Lung (tissue), 11 donors: ENCODE measurements at regions not wholly inside any gene's neighbourhood (a gene's known extent, or its start where the extent isn't known, plus 50 kb on each side); places are given as distances from the start of the nearest gene placed in this dataset.
A peak's percentile ranks its signal among the peaks of the same experiment; 100 is the strongest.

ENCODE experiments used
- ATAC-seq: fragments of 200-7000 bp; cut with Tn5 transposase; one replicate; pipeline ENCODE4 v1.9.1; 2020; ENCODE audit warnings: moderate number of reproducible peaks; ENCODE audit not compliant: insufficient read depth, low FRiP score
- DNase-seq, 3 donors: peaks; one replicate each; pipeline ENCODE4 v3.0.0-alpha.2; 2013 to 2017
- H3K27ac ChIP-seq, 2 donors: one replicate each; pipeline ENCODE4 v1.5.1; 2013; ENCODE audit warnings: mild to moderate bottlenecking in 2 of 2, moderate library complexity in 2 of 2, control low read depth in 1 of 2, inconsistent platforms in 1 of 2, low read depth in 1 of 2, low read length in 1 of 2
- H3K27me3 ChIP-seq, 3 donors: one replicate each; pipeline ENCODE4 v1.5.1; 2013; ENCODE audit warnings: low read length in 2 of 3; ENCODE audit not compliant: control insufficient read depth in 3 of 3, insufficient read depth in 3 of 3
- H3K36me3 ChIP-seq, 4 donors: one replicate each; pipeline ENCODE4 v1.5.1; 2013; ENCODE audit warnings: low read length in 4 of 4, mild to moderate bottlenecking in 1 of 4, moderate library complexity in 1 of 4; ENCODE audit not compliant: control insufficient read depth in 4 of 4, insufficient read depth in 4 of 4
- H3K4me1 ChIP-seq, 5 donors: one replicate each; pipeline ENCODE4 v1.5.1; 2013; ENCODE audit warnings: low read length in 5 of 5, mild to moderate bottlenecking in 2 of 5, moderate library complexity in 1 of 5; ENCODE audit not compliant: control insufficient read depth in 5 of 5, insufficient read depth in 5 of 5
- H3K4me3 ChIP-seq: one replicate; pipeline ENCODE4 v1.5.1; 2013; ENCODE audit warnings: mild to moderate bottlenecking, control low read depth, moderate library complexity
- H3K9ac ChIP-seq, 2 donors: one replicate each; pipeline ENCODE4 v1.5.1; 2013; ENCODE audit warnings: low read length in 2 of 2, control low read depth in 1 of 2; ENCODE audit not compliant: insufficient read depth in 1 of 2
- H3K9me3 ChIP-seq, 4 donors: one replicate each; pipeline ENCODE4 v1.5.1; 2013; ENCODE audit warnings: low read length in 3 of 4, mild to moderate bottlenecking in 1 of 4, moderate library complexity in 1 of 4; ENCODE audit not compliant: control insufficient read depth in 4 of 4, insufficient read depth in 3 of 4
- WGBS, 2 donors: extraction: QIAGEN DNeasy Blood & Tissue Kit; methylation state at CpG; one replicate each; pipeline ENCODE4 v1.1.7; 2013; 5-methylcytosine and 5-hydroxymethylcytosine counted together
- TF ChIP-seq, protein P1 (sequence below): IDR thresholded peaks from 2 replicates; pipeline ENCODE4 v1.5.1; 2012; ENCODE audit warnings: mild to moderate bottlenecking; ENCODE audit errors: control extremely low read depth, extremely low read depth
- donor health status: control.
- donor health status: control.
- donor health status: Bipolar disorder and iron deficiency.
- donor health status: healthy.
- donor health status: DM: yes; HTN: yes; CAD: no.

DNA sequence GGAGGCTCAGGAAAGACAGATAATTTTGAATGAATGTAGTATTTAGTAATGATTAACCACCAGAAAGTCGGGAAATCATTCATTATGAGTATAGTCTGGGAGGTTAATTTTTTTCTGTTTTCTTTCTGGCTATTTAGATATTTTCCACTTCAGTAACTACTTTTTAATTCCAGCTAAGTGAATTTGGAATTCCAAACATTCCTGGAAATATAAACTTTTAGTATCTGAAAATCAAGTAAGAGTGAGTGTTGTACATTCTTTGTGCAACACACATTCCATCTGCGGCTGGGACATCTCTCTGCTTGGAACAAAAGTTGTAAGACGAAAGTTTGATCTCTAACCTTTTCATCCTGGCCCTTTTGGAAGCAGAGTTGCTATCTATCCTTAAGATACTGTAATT, 275.7 kb upstream of the SPRED2 start:
- Histone ChIP-seq H3K4me1 (peaks cover 0 to 2% (median 0%) of the 10 kb centered on the region in 5 donors), H3K27me3 (no peaks in the 10 kb centered on the region), H3K27ac (no peak overlapping the region), H3K9ac (no peak overlapping the region), H3K9me3 (no peaks in the 10 kb centered on the region), H3K36me3 (no peaks in the 10 kb centered on the region), H3K4me3 (no peak overlapping the region)
- ATAC-seq, result no peak
- TF ChIP-seq, protein P1, sequence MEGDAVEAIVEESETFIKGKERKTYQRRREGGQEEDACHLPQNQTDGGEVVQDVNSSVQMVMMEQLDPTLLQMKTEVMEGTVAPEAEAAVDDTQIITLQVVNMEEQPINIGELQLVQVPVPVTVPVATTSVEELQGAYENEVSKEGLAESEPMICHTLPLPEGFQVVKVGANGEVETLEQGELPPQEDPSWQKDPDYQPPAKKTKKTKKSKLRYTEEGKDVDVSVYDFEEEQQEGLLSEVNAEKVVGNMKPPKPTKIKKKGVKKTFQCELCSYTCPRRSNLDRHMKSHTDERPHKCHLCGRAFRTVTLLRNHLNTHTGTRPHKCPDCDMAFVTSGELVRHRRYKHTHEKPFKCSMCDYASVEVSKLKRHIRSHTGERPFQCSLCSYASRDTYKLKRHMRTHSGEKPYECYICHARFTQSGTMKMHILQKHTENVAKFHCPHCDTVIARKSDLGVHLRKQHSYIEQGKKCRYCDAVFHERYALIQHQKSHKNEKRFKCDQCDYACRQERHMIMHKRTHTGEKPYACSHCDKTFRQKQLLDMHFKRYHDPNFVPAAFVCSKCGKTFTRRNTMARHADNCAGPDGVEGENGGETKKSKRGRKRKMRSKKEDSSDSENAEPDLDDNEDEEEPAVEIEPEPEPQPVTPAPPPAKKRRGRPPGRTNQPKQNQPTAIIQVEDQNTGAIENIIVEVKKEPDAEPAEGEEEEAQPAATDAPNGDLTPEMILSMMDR, result no peak
- 60 to 73% methylated on average over 3 of the region's 3 CpGs for WGBS, 2 donors
- peak; percentile 30 to 54 (median 52) for DNase-seq

DNA sequence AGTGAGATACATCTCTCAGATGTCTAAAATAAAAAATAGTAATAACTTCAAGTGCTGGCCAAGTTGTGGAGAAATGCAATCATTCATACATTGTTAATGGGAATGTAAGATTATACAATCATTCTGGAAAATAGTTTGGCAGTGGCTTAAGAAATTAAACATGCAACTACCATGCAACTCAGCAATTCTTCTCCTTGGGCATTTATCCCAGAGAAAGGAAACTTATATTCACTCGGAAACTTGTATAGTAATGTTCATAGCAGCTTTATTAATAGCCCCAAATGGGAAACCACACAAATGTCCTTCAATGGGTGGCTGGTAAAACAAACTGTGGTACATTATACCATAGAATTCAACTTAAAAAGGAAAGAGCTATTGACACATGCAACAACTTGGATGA, 274.0 kb upstream of the SPRED2 start:
- no peak overlapping the region for H3K9ac ChIP-seq
- no peaks in the 10 kb centered on the region for H3K36me3 ChIP-seq
- H3K4me1 ChIP-seq, result peaks cover 0 to 2% (median 0%) of the 10 kb centered on the region in 5 donors
- H3K4me3 ChIP-seq, result no peak overlapping the region
- no peak overlapping the region for H3K27ac ChIP-seq
- no peaks in the 10 kb centered on the region for H3K9me3 ChIP-seq
- peak in 2 of 3 donors; percentile 65 to 75 for DNase-seq
- no peak for ATAC-seq
- no peaks in the 10 kb centered on the region for H3K27me3 ChIP-seq
- WGBS, 2 donors, result 75 to 88% methylated on average over 1 of the region's 1 CpG
- TF ChIP-seq, protein P1, result no peak

GRCh38 chr2:65701191-65701590, 268.8 kb upstream of the SPRED2 start:
- no peak overlapping the region for H3K9ac ChIP-seq
- H3K27ac ChIP-seq, result no peak overlapping the region
- no peaks in the 10 kb centered on the region for H3K36me3 ChIP-seq
- 88 to 90% methylated on average over 10 of the region's 10 CpGs for WGBS, 2 donors
- H3K4me1 ChIP-seq, result no peaks in the 10 kb centered on the region
- H3K27me3 ChIP-seq, result no peaks in the 10 kb centered on the region
- no peaks in the 10 kb centered on the region for H3K9me3 ChIP-seq
- no peak overlapping the region for H3K4me3 ChIP-seq
- DNase-seq (no peak), ATAC-seq (no peak)
- TF ChIP-seq, protein P1, result no peak

DNA sequence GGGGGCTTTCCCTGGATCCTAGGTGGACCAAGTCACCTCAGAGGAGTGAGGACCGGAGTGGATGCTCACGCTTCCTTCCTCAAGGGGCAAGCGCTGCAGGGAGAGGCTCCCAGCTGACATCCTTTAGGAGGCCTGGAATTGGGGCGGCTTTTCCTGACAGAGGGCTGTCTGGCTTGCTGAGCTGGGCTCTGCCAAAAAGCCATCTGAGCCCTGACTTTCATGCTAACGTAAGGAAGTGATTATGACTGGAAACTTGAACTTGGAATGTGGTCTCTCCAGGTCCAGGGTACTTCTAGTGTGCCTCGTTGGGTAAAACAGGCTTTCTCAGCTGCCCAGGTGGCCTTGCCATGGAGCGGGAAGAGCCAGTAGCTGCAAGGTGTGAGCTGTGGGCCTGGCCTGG, 268.3 kb upstream of the SPRED2 start:
- peak in 1 of 3 donors; percentile 52 for DNase-seq
- no peaks in the 10 kb centered on the region for H3K36me3 ChIP-seq
- no peaks in the 10 kb centered on the region for H3K27me3 ChIP-seq
- 76 to 84% methylated on average over 7 of the region's 7 CpGs for WGBS, 2 donors
- no peak overlapping the region for H3K4me3 ChIP-seq
- H3K4me1 ChIP-seq, result no peaks in the 10 kb centered on the region
- H3K9ac ChIP-seq, result no peak overlapping the region
- ATAC-seq, result no peak
- TF ChIP-seq, protein P1, result no peak
- no peaks in the 10 kb centered on the region for H3K9me3 ChIP-seq
- H3K27ac ChIP-seq, result no peak overlapping the region
